Tibial artery (tissue), 4 donors: ENCODE measurements at regions not wholly inside any gene's neighbourhood (a gene's known extent, or its start where the extent isn't known, plus 50 kb on each side); places are given as distances from the start of the nearest gene placed in this dataset.

Source experiments
- DNase-seq, 2 donors: peaks; one replicate each; pipeline ENCODE4 v3.0.0-alpha.2; 2019
- H3K27ac ChIP-seq, 2 donors: fragments of 200-600 bp; sonication (generic) in 1 of 2; 1 replicate in 1 of 2; 2 replicates in 1 of 2; pipeline ENCODE4 v1.5.1; 2018 to 2019; ENCODE audit warnings: mild to moderate bottlenecking in 1 of 2
- H3K27me3 ChIP-seq, 2 donors: fragments of 200-600 bp; sonication (generic) in 1 of 2; one replicate each; pipeline versions ENCODE4 v1.5.1 to v1.6.0; 2016 to 2019
- H3K36me3 ChIP-seq, 3 donors: fragments of 200-600 bp; sonication (generic) in 2 of 3; one replicate each; pipeline ENCODE4 v1.5.1; 2016 to 2019; ENCODE audit warnings: mild to moderate bottlenecking in 2 of 3
- H3K4me1 ChIP-seq, 4 donors: fragments of 200-600 bp; sonication (generic) in 2 of 4; 1 replicate in 3 of 4; 2 replicates in 1 of 4; pipeline ENCODE4 v1.5.1; 2016 to 2019
- H3K4me3 ChIP-seq, 2 donors: fragments of 200-600 bp; sonication (generic) in 1 of 2; 1 replicate in 1 of 2; 2 replicates in 1 of 2; pipeline ENCODE4 v1.5.1; 2018 to 2019; ENCODE audit warnings: mild to moderate bottlenecking in 2 of 2
- H3K9me3 ChIP-seq, 3 donors: fragments of 200-600 bp; sonication (generic) in 1 of 3; one replicate each; pipeline ENCODE4 v1.5.1; 2016 to 2019
- CTCF ChIP-seq, 2 experiments: fragments of 200-600 bp in 1 of 2; fragments of 450-650 bp in 1 of 2; IDR thresholded peaks; one replicate each; pipeline ENCODE4 v1.5.1; 2017 to 2019; ENCODE audit warnings: antibody characterized with exemption in 2 of 2, mild to moderate bottlenecking in 1 of 2, moderate library complexity in 1 of 2
- intact Hi-C: fragments of 100-400 bp; cut with DNase I; formaldehyde crosslinking; loops from one replicate; pipeline ENCODE4 v1.15.0; 2023; ENCODE audit warnings: low total_unique reads

- H3K36me3 ChIP-seq = peaks cover 4 to 8% (median 6%) of the 10 kb centered on the region in 3 donors
- H3K9me3 ChIP-seq = no peaks in the 10 kb centered on the region
- H3K27me3 ChIP-seq = no peaks in the 10 kb centered on the region
- H3K27ac ChIP-seq = no peak overlapping the region
- DNase-seq = no peak
- H3K4me3 ChIP-seq = no peak overlapping the region
- TF ChIP-seq CTCF (IDR thresholded peaks at IDR 0.05) = no peak
- H3K4me1 ChIP-seq = peaks cover 0 to 16% (median 9%) of the 10 kb centered on the region in 4 donors
- intact Hi-C loops = loop anchor here (10.0 kb wide), 1 partner anchor 45 kb away; no protein-coding TSS in a partner anchor
These were observed 54.6 kb upstream of the RWDD3 start for GRCh38 chr1:95179205-95179986.

GRCh38 chr1:95180371-95180770, 53.6 kb upstream of the RWDD3 start:
- Histone ChIP-seq H3K4me1 (peaks cover 0 to 16% (median 9%) of the 10 kb centered on the region in 4 donors), H3K4me3 (no peak overlapping the region), H3K36me3 (peaks cover 0 to under 1% (median 0%) of the 10 kb centered on the region in 3 donors), H3K27ac (no peak overlapping the region), H3K27me3 (no peaks in the 10 kb centered on the region), H3K9me3 (no peaks in the 10 kb centered on the region)
- intact Hi-C loops = no loop called here
- no peak for DNase-seq
- no peak for TF ChIP-seq CTCF (IDR thresholded peaks at IDR 0.05)

GRCh38 chr1:95181096-95181495, 52.9 kb upstream of the RWDD3 start:
- Histone ChIP-seq H3K4me1 (peaks cover 0 to 16% (median 9%) of the 10 kb centered on the region in 4 donors), H3K27ac (no peak overlapping the region), H3K4me3 (no peak overlapping the region), H3K27me3 (no peaks in the 10 kb centered on the region), H3K9me3 (no peaks in the 10 kb centered on the region), H3K36me3 (no peaks in the 10 kb centered on the region)
- no peak for TF ChIP-seq CTCF (IDR thresholded peaks at IDR 0.05)
- intact Hi-C loops = no loop called here
- DNase-seq = no peak

- DNase-seq = no peak
- intact Hi-C loops = no loop called here
- no peak overlapping the region for H3K4me3 ChIP-seq
- no peaks in the 10 kb centered on the region for H3K27me3 ChIP-seq
- peaks cover 0 to 7% (median 6%) of the 10 kb centered on the region in 3 donors for H3K36me3 ChIP-seq
- H3K4me1 ChIP-seq = peaks cover 0 to 13% (median 8%) of the 10 kb centered on the region in 4 donors
- no peak for TF ChIP-seq CTCF (IDR thresholded peaks at IDR 0.05)
- no peak overlapping the region for H3K27ac ChIP-seq
- peaks cover 0 to 4% (median 0%) of the 10 kb centered on the region in 3 donors for H3K9me3 ChIP-seq
These were observed 50.1 kb upstream of the RWDD3 start for GRCh38 chr1:95183952-95184351.
